Cerebellar nuclear complex (tissue), 1 donor: ENCODE measurements at regions not wholly inside any gene's neighbourhood (a gene's known extent, or its start where the extent isn't known, plus 50 kb on each side); places are given as distances from the start of the nearest gene placed in this dataset.
"Not testable (repeated sequence)": the region's sequence is repeated elsewhere in the genome, so short reads cannot be mapped to it uniquely, and the experiment has no call there.

Source experiments
- DNase-seq, 2 experiments: peaks; one replicate each; lab custom pipeline; 2025; lab: John Stamatoyannopoulos, UW

- DNase-seq = no peak
Measured at GRCh38 chr3:36077320-36077719, 303.0 kb upstream of the STAC start.

- DNase-seq = not testable (repeated sequence)
Measured at GRCh38 chr3:36082958-36083357, 297.3 kb upstream of the STAC start.

- no peak for DNase-seq
Measured at GRCh38 chr3:36095238-36095637, 285.1 kb upstream of the STAC start.

- DNase-seq = no peak
Measured at GRCh38 chr3:36097209-36097608, 283.1 kb upstream of the STAC start.

- DNase-seq = no peak
Measured at GRCh38 chr3:36114353-36114752, 266.0 kb upstream of the STAC start.

- no peak for DNase-seq
Measured at GRCh38 chr3:36124118-36124796, 256.0 kb upstream of the STAC start.

GRCh38 chr3:36132214-36132613, 248.1 kb upstream of the STAC start:
- no peak for DNase-seq

GRCh38 chr3:36135863-36136262, 244.4 kb upstream of the STAC start:
- DNase-seq = no peak

GRCh38 chr3:36142746-36143145, 237.6 kb upstream of the STAC start:
- DNase-seq = no peak

- DNase-seq = no peak
Measured at GRCh38 chr3:36146404-36146803, 233.9 kb upstream of the STAC start.

- no peak for DNase-seq
Measured at GRCh38 chr3:36147934-36148558, 232.3 kb upstream of the STAC start.

- DNase-seq = no peak
Measured at GRCh38 chr3:36149447-36149865, 230.8 kb upstream of the STAC start.

- DNase-seq = no peak
Measured at GRCh38 chr3:36155515-36155914, 224.8 kb upstream of the STAC start.

GRCh38 chr3:36164400-36164799, 215.9 kb upstream of the STAC start:
- no peak for DNase-seq

GRCh38 chr3:36165509-36166290, 214.6 kb upstream of the STAC start:
- no peak for DNase-seq

GRCh38 chr3:36166477-36166876, 213.8 kb upstream of the STAC start:
- no peak for DNase-seq

- no peak for DNase-seq
Measured at GRCh38 chr3:36172699-36173098, 207.6 kb upstream of the STAC start.

- DNase-seq = no peak
Measured at GRCh38 chr3:36175113-36175812, 205.0 kb upstream of the STAC start.

GRCh38 chr3:36175916-36176461, 204.3 kb upstream of the STAC start:
- no peak for DNase-seq

- no peak for DNase-seq
Measured at GRCh38 chr3:36178018-36178417, 202.3 kb upstream of the STAC start.

- DNase-seq = no peak
Measured at GRCh38 chr3:36182024-36182423, 198.3 kb upstream of the STAC start.

- DNase-seq = not testable (repeated sequence)
Measured at GRCh38 chr3:36187197-36187596, 193.1 kb upstream of the STAC start.
